ENCODE measurements at regions not wholly inside any gene's neighbourhood (a gene's known extent, or its start where the extent isn't known, plus 50 kb on each side); places are given as distances from the start of the nearest gene placed in this dataset.

DNA sequence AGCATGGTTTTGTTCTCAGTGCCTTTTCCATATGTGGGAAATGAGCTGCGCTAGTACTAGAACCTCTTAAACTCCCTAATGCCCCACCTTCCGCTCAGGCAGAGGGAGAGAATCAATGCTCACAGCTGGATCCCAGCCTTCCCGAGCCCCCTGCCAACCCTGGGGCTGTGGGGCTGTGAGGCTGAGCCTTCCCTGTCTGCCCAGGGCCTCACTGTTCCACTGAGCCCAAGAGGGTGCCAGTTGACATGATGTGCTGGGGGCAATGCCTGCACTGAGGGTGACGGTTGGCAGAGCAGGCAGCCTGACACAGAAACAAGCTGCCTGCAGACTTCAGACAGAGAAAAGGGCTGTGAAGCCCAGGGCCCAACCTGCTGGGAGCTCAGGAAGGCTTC lies 602.4 kb upstream of the RAB6C start:
- ATAC-seq (no peak), DNase-seq (ENCODE audit: extremely low read depth in 1 of 4, low spot score in 3 of 4) (no peak), FAIRE-seq (no peak)
- in situ Hi-C loops (cut with MboI) = no loop called here
- ChIA-PET CTCF (ENCODE audit: low intra/inter-chr PET ratio) (no interaction called here), POLR2A (no interaction called here)
- Histone ChIP-seq H3K36me3 (ENCODE audit: control insufficient read depth, insufficient read depth, low read length) (no peaks in the 10 kb centered on the region), H3K4me2 (ENCODE audit: insufficient read depth, low read length) (no peak overlapping the region), H3K9ac (ENCODE audit: insufficient read depth in 1 of 2, low read depth in 2 of 2, low read length in 2 of 2) (no peak overlapping the region), H3K27ac (ENCODE audit: extremely low read depth, low read depth, low read length) (no peak overlapping the region), H2AFZ (ENCODE audit: low read depth, low read length) (no peak overlapping the region), H3K79me2 (ENCODE audit: control insufficient read depth, insufficient read depth, low read length) (no peaks in the 10 kb centered on the region), H3K4me3 (no peak overlapping the region), H3K4me1 (replicated peaks in 1 of 2; ENCODE audit: control insufficient read depth in 2 of 2, insufficient read depth in 2 of 2, low read length in 2 of 2) (no peaks in the 10 kb centered on the region), H4K20me1 (replicated peaks; ENCODE audit: control insufficient read depth, insufficient read depth, low read length) (no peaks in the 10 kb centered on the region), H3K9me1 (ENCODE audit: control insufficient read depth, insufficient read depth, low read length) (no peaks in the 10 kb centered on the region), H3K27me3 (ENCODE audit: control insufficient read depth in 2 of 2, insufficient read depth in 2 of 2, low read length in 2 of 2) (peaks cover 0 to 5% of the 10 kb centered on the region in 2 experiments; a peak in 1 of 5 replicates), H3K9me3 (replicated peaks; ENCODE audit: control insufficient read depth, insufficient read depth, low read depth, low read length) (no peaks in the 10 kb centered on the region)
- 0% methylated on average over 4 of the region's 4 CpGs for WGBS (ENCODE audit: insufficient coverage, low coverage, missing lambda C conversion rate)
- intact Hi-C loops (cut with micrococcal nuclease) = no loop called here
- no TSS peak for BruUV-seq (replicated peaks)
- TF ChIP-seq ZSCAN29 (IDR thresholded peaks at IDR 0.05) = no peak
- no peak for TF ChIP-seq SMC3 (conservative IDR thresholded peaks at IDR 0.05; ENCODE audit: insufficient read depth, low read depth, low read length)
- TF ChIP-seq, protein P1, sequence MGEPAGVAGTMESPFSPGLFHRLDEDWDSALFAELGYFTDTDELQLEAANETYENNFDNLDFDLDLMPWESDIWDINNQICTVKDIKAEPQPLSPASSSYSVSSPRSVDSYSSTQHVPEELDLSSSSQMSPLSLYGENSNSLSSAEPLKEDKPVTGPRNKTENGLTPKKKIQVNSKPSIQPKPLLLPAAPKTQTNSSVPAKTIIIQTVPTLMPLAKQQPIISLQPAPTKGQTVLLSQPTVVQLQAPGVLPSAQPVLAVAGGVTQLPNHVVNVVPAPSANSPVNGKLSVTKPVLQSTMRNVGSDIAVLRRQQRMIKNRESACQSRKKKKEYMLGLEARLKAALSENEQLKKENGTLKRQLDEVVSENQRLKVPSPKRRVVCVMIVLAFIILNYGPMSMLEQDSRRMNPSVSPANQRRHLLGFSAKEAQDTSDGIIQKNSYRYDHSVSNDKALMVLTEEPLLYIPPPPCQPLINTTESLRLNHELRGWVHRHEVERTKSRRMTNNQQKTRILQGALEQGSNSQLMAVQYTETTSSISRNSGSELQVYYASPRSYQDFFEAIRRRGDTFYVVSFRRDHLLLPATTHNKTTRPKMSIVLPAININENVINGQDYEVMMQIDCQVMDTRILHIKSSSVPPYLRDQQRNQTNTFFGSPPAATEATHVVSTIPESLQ (CRISPR knock-in tag; IDR thresholded peaks at IDR 0.05) = no peak
- no peak for TF ChIP-seq SETDB1 (IDR thresholded peaks at IDR 0.05; ENCODE audit: low read length)
- TF ChIP-seq, protein P2, sequence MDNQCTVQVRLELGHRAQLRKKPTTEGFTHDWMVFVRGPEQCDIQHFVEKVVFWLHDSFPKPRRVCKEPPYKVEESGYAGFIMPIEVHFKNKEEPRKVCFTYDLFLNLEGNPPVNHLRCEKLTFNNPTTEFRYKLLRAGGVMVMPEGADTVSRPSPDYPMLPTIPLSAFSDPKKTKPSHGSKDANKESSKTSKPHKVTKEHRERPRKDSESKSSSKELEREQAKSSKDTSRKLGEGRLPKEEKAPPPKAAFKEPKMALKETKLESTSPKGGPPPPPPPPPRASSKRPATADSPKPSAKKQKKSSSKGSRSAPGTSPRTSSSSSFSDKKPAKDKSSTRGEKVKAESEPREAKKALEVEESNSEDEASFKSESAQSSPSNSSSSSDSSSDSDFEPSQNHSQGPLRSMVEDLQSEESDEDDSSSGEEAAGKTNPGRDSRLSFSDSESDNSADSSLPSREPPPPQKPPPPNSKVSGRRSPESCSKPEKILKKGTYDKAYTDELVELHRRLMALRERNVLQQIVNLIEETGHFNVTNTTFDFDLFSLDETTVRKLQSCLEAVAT (IDR thresholded peaks at IDR 0.05) = no peak
- no peak for TF ChIP-seq ZNF444 (CRISPR knock-in tag; IDR thresholded peaks at IDR 0.05)
- no peak for TF ChIP-seq ZNF232 (CRISPR knock-in tag; IDR thresholded peaks at IDR 0.05)
- TF ChIP-seq ZNF316 (IDR thresholded peaks at IDR 0.05) = no peak
- TF ChIP-seq, protein P3, sequence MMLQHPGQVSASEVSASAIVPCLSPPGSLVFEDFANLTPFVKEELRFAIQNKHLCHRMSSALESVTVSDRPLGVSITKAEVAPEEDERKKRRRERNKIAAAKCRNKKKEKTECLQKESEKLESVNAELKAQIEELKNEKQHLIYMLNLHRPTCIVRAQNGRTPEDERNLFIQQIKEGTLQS (IDR thresholded peaks at IDR 0.05) = no peak
- TF ChIP-seq, protein P3 (CRISPR knock-in tag; conservative IDR thresholded peaks at IDR 0.05) = no peak
- TF ChIP-seq, protein P4, sequence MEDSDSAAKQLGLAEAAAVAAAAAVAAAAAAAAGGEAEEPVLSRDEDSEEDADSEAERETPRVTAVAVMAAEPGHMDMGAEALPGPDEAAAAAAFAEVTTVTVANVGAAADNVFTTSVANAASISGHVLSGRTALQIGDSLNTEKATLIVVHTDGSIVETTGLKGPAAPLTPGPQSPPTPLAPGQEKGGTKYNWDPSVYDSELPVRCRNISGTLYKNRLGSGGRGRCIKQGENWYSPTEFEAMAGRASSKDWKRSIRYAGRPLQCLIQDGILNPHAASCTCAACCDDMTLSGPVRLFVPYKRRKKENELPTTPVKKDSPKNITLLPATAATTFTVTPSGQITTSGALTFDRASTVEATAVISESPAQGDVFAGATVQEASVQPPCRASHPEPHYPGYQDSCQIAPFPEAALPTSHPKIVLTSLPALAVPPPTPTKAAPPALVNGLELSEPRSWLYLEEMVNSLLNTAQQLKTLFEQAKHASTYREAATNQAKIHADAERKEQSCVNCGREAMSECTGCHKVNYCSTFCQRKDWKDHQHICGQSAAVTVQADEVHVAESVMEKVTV (CRISPR knock-in tag; IDR thresholded peaks at IDR 0.05) = no peak
- TF ChIP-seq SREBF2 (CRISPR knock-in tag; IDR thresholded peaks at IDR 0.05) = no peak
- no peak for TF ChIP-seq ZNF76 (CRISPR knock-in tag; IDR thresholded peaks at IDR 0.05; ENCODE audit: borderline replicate concordance)
- TF ChIP-seq POU5F1 (IDR thresholded peaks at IDR 0.05; ENCODE audit: borderline replicate concordance, low read depth, low read length, partially characterized antibody) = no peak
- TF ChIP-seq ZNF77 (CRISPR knock-in tag; IDR thresholded peaks at IDR 0.05) = no peak
- TF ChIP-seq, protein P5, sequence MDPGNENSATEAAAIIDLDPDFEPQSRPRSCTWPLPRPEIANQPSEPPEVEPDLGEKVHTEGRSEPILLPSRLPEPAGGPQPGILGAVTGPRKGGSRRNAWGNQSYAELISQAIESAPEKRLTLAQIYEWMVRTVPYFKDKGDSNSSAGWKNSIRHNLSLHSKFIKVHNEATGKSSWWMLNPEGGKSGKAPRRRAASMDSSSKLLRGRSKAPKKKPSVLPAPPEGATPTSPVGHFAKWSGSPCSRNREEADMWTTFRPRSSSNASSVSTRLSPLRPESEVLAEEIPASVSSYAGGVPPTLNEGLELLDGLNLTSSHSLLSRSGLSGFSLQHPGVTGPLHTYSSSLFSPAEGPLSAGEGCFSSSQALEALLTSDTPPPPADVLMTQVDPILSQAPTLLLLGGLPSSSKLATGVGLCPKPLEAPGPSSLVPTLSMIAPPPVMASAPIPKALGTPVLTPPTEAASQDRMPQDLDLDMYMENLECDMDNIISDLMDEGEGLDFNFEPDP (CRISPR knock-in tag; IDR thresholded peaks at IDR 0.05) = no peak
- no peak for TF ChIP-seq ZNF184 (CRISPR knock-in tag; IDR thresholded peaks at IDR 0.05)
